ENCODE measurements at regions not wholly inside any gene's neighbourhood (a gene's known extent, or its start where the extent isn't known, plus 50 kb on each side); places are given as distances from the start of the nearest gene placed in this dataset.

- Histone ChIP-seq H3K4me3 (no peak overlapping the region), H3K4me1 (ENCODE audit: low read depth) (peaks cover 10% of the 10 kb centered on the region), H3K9me3 (ENCODE audit: low read depth) (no peaks in the 10 kb centered on the region), H3K27me3 (no peaks in the 10 kb centered on the region), H3K36me3 (no peaks in the 10 kb centered on the region), H3K27ac (no peak overlapping the region)
- no peak for DNase-seq (ENCODE audit: low read depth in 1 of 2, low spot score in 1 of 2)
- TF ChIP-seq, protein P1, sequence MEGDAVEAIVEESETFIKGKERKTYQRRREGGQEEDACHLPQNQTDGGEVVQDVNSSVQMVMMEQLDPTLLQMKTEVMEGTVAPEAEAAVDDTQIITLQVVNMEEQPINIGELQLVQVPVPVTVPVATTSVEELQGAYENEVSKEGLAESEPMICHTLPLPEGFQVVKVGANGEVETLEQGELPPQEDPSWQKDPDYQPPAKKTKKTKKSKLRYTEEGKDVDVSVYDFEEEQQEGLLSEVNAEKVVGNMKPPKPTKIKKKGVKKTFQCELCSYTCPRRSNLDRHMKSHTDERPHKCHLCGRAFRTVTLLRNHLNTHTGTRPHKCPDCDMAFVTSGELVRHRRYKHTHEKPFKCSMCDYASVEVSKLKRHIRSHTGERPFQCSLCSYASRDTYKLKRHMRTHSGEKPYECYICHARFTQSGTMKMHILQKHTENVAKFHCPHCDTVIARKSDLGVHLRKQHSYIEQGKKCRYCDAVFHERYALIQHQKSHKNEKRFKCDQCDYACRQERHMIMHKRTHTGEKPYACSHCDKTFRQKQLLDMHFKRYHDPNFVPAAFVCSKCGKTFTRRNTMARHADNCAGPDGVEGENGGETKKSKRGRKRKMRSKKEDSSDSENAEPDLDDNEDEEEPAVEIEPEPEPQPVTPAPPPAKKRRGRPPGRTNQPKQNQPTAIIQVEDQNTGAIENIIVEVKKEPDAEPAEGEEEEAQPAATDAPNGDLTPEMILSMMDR (IDR thresholded peaks at IDR 0.05; ENCODE audit: low read depth, low read length), result no peak
Measured at GRCh38 chr2:64328756-64329155, 125.2 kb upstream of the LGALSL start.

DNA sequence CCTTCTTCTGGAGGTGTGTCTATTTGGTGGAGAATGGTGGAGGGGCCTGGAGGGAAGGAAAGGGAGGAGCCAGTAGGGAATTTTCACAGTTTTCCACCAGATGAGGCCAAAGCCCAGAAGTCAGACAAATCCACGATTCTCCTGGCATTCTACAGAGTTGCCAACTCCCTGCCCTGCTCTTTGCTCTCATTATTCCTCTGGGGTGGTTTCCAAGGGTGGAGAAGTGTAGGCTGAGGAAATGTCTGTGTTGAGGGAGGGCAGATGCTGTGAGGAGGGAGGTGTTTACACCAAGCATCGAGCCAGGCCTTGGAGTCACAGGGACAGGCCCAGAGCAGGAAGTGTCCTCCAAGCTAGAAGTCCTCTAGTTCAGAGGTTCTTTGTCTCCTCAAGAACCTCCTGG lies 124.1 kb upstream of the LGALSL start:
- TF ChIP-seq, protein P1 (IDR thresholded peaks at IDR 0.05; ENCODE audit: low read depth, low read length), result no peak
- Histone ChIP-seq H3K27me3 (no peaks in the 10 kb centered on the region), H3K27ac (no peak overlapping the region), H3K36me3 (no peaks in the 10 kb centered on the region), H3K4me3 (no peak overlapping the region), H3K4me1 (ENCODE audit: low read depth) (peaks cover 10% of the 10 kb centered on the region), H3K9me3 (ENCODE audit: low read depth) (no peaks in the 10 kb centered on the region)
- DNase-seq (ENCODE audit: low read depth in 1 of 2, low spot score in 1 of 2), result peak in 1 of 2 donors; percentile 61

- H3K9me3 ChIP-seq (ENCODE audit: low read depth), result no peaks in the 10 kb centered on the region
- TF ChIP-seq, protein P1 (IDR thresholded peaks at IDR 0.05; ENCODE audit: low read depth, low read length), result peak; percentile 86
- peaks cover 10% of the 10 kb centered on the region for H3K4me1 ChIP-seq (ENCODE audit: low read depth)
- H3K27ac ChIP-seq, result no peak overlapping the region
- H3K27me3 ChIP-seq, result no peaks in the 10 kb centered on the region
- DNase-seq (ENCODE audit: low read depth in 1 of 2, low spot score in 1 of 2), result peak; percentile 94 to 95
- no peak overlapping the region for H3K4me3 ChIP-seq
- H3K36me3 ChIP-seq, result no peaks in the 10 kb centered on the region
Measured at GRCh38 chr2:64330281-64331113, 123.5 kb upstream of the LGALSL start.

DNA sequence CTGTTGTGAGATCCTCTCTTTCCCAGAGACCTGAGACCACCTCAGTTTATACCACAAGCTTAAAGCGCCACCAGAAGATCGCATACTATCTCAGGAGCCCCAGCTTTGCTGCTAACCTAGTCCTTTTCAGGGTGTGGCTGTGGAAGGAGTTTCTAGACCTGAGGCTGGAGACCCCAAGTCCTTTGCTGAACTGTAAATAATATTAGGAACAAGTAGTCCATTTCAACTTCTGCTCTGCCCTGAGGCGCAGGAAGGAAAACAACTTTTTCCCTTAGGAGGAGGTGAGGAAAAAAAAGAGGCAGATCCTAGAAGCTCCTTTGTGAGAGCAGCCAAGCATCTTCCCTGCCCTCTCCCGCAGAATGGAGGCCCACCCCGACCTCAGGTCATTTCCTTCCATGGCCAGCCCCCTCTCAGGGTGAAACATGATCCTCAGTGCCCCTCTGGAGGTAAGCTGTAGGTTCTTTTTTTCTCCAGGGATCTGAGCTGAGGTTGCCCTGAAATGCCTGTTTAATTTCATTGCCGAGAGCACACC lies 122.8 kb upstream of the LGALSL start:
- Histone ChIP-seq H3K4me1 (ENCODE audit: low read depth) (peaks cover 10% of the 10 kb centered on the region), H3K9me3 (ENCODE audit: low read depth) (no peaks in the 10 kb centered on the region), H3K4me3 (no peak overlapping the region), H3K27ac (no peak overlapping the region), H3K27me3 (no peaks in the 10 kb centered on the region), H3K36me3 (no peaks in the 10 kb centered on the region)
- DNase-seq (ENCODE audit: low read depth in 1 of 2, low spot score in 1 of 2), result peak in 1 of 2 donors; percentile 69
- TF ChIP-seq, protein P1 (IDR thresholded peaks at IDR 0.05; ENCODE audit: low read depth, low read length), result no peak

DNA sequence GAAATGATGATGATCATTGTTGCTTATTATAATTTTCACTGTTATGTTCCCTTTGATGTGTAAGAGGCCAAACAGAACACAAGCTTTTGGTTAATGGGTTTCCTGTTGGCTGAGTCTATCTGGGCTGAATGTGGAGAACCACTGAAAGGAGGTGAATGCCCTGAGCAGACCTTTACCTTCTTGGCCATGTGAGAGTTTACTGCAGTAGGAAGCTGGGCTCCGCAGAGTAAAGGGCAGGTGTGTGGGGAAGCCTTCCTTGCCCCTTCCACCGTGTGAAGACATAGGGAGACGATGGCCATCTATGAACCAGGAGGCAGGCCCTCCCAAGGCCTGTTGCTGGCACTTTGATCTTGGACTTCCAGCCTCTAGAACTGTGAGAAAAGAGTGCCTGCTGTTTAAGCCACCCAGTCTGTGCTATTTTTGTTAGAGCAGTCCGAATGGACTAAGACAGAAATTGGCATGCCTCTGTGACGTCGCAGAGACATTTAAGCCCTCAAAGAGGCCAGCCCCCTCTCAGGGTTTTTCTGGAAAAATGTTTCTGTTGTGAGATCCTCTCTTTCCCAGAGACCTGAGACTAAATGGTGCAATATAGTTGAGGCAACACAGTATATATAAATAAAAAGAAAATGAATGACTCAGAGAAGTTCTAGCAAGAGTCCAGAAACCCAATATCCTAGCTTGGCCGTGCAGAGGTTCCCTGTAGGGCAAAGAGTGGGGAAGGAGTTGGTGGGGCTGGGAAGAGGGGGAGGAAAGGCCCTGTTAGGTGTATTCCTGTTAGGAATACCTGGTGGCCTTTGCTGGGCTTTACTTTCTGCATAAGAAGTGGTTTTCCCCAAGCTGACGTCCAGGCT lies 121.9 kb upstream of the LGALSL start:
- no peaks in the 10 kb centered on the region for H3K36me3 ChIP-seq
- H3K27me3 ChIP-seq, result no peaks in the 10 kb centered on the region
- H3K27ac ChIP-seq, result no peak overlapping the region
- H3K4me3 ChIP-seq, result no peak overlapping the region
- no peaks in the 10 kb centered on the region for H3K9me3 ChIP-seq (ENCODE audit: low read depth)
- peak in 1 of 2 donors; percentile 15 for DNase-seq (ENCODE audit: low read depth in 1 of 2, low spot score in 1 of 2)
- peaks cover 10% of the 10 kb centered on the region for H3K4me1 ChIP-seq (ENCODE audit: low read depth)
- TF ChIP-seq, protein P1 (IDR thresholded peaks at IDR 0.05; ENCODE audit: low read depth, low read length), result no peak
